K562 (cell line): ENCODE measurements at regions not wholly inside any gene's neighbourhood (a gene's known extent, or its start where the extent isn't known, plus 50 kb on each side); places are given as distances from the start of the nearest gene placed in this dataset.

Experiments used
- ATAC-seq: fragments of 200-7000 bp; cut with Tn5 transposase; 3 replicates; pipeline ENCODE4 v1.9.1; 2020; ENCODE audit warnings: moderate library complexity
- BruUV-seq: library from RNA; stranded (reverse); fragments of 400-500 nt; replicated peaks from 2 replicates; lab custom pipeline; 2021; lab: Mats Ljungman, UMichigan
- CTCF ChIA-PET: fragments of 300-600 bp; formaldehyde crosslinking; extraction: SDS; loops from one replicate; lab custom pipeline; 2021; ENCODE audit warnings: low intra/inter-chr PET ratio; lab: Yijun Ruan, JAX
- POLR2A ChIA-PET: fragments of 300-600, 350-650 bp; sonication (Branson Sonifier 250); formaldehyde crosslinking; extraction: SDS; loops from one replicate; lab custom pipeline; 2021; ENCODE audit warnings: antibody characterized with exemption, inconsistent platforms; lab: Yijun Ruan, JAX
- DNase-seq, 4 experiments: peaks; one replicate each; pipeline versions ENCODE4 v3.0.0 to v3.0.0-alpha.2; 2011 to 2018; ENCODE audit warnings: low spot score in 3 of 4, mixed read lengths in 3 of 4; ENCODE audit errors: extremely low read depth in 1 of 4
- FAIRE-seq: peaks from 2 replicates; lab custom pipeline; 2011; peaks lifted over from hg19 to GRCh38; lab: Jason Lieb, UNC
- H2AFZ ChIP-seq: 2 replicates; pipeline ENCODE4 v1.6.0; 2011; ENCODE audit warnings: low read depth, low read length, control low read depth, inconsistent platforms
- H3K27ac ChIP-seq: fragments of 200-600 bp; 3 replicates; pipeline ENCODE4 v1.8.0; 2011; ENCODE audit warnings: low read depth, mild to moderate bottlenecking, control low read depth, inconsistent platforms, low read length, moderate library complexity, mixed read lengths; ENCODE audit errors: extremely low read depth
- H3K27me3 ChIP-seq, 2 experiments: fragments of 300-600 bp in 1 of 2; 2 replicates in 1 of 2; 3 replicates in 1 of 2; pipeline versions ENCODE4 v1.6.0 to v1.8.0; 2011; ENCODE audit warnings: inconsistent platforms in 2 of 2, low read length in 2 of 2, mild to moderate bottlenecking in 1 of 2, mixed read lengths in 1 of 2, moderate library complexity in 1 of 2; ENCODE audit not compliant: control insufficient read depth in 2 of 2, insufficient read depth in 2 of 2
- H3K36me3 ChIP-seq: fragments of 300-600 bp; 3 replicates; pipeline ENCODE4 v1.8.0; 2011; ENCODE audit warnings: mild to moderate bottlenecking, low read length, inconsistent platforms; ENCODE audit not compliant: control insufficient read depth, insufficient read depth
- H3K4me1 ChIP-seq, 2 experiments: fragments of 200-600 bp in 1 of 2; replicated peaks in 1 of 2; 2 replicates in 1 of 2; 3 replicates in 1 of 2; pipeline versions ENCODE4 v1.5.1 to v1.8.0; 2011; ENCODE audit warnings: inconsistent platforms in 2 of 2, low read length in 2 of 2, mild to moderate bottlenecking in 1 of 2, mixed read lengths in 1 of 2, moderate library complexity in 1 of 2; ENCODE audit not compliant: control insufficient read depth in 2 of 2, insufficient read depth in 2 of 2
- H3K4me2 ChIP-seq: 2 replicates; pipeline ENCODE4 v1.6.1; 2011; ENCODE audit warnings: low read length, control low read depth, inconsistent platforms, mixed read lengths; ENCODE audit not compliant: insufficient read depth
- H3K4me3 ChIP-seq: fragments of 200-600 bp; sonication (generic), shearing (Covaris generic); 2 replicates; pipeline ENCODE4 v1.5.1; 2016; ENCODE audit warnings: control low read depth, inconsistent platforms
- H3K79me2 ChIP-seq: fragments of 200-600 bp; 3 replicates; pipeline ENCODE4 v1.8.0; 2011; ENCODE audit warnings: low read length, inconsistent platforms; ENCODE audit not compliant: control insufficient read depth, insufficient read depth
- H3K9ac ChIP-seq, 2 experiments: 2 replicates each; pipeline versions ENCODE4 v1.6.0 to v1.6.1; 2011; ENCODE audit warnings: low read depth in 2 of 2, low read length in 2 of 2, control low read depth in 1 of 2, inconsistent platforms in 1 of 2, mild to moderate bottlenecking in 1 of 2, mixed read lengths in 1 of 2; ENCODE audit not compliant: insufficient read depth in 1 of 2
- H3K9me1 ChIP-seq: one replicate; pipeline ENCODE4 v1.6.0; 2011; ENCODE audit warnings: inconsistent platforms, mild to moderate bottlenecking, low read length, moderate library complexity; ENCODE audit not compliant: control insufficient read depth, insufficient read depth
- H3K9me3 ChIP-seq: replicated peaks from 2 replicates; pipeline ENCODE4 v1.5.1; 2011; ENCODE audit warnings: low read depth, low read length, inconsistent platforms; ENCODE audit not compliant: control insufficient read depth, insufficient read depth
- H4K20me1 ChIP-seq: replicated peaks from 2 replicates; pipeline ENCODE4 v1.6.1; 2011; ENCODE audit warnings: low read length, inconsistent platforms, mixed read lengths; ENCODE audit not compliant: control insufficient read depth, insufficient read depth
- BHLHE40 ChIP-seq: IDR thresholded peaks from 2 replicates; pipeline ENCODE4 v1.6.1; 2011; ENCODE audit warnings: low read length, improper control_type of control experiment
- HMG20A ChIP-seq: fragments of 450-650 bp; formaldehyde crosslinking; conservative IDR thresholded peaks from 2 replicates; pipeline ENCODE4 v1.4.0; 2020; ENCODE audit warnings: mild to moderate bottlenecking, mixed read lengths
- KLF6 ChIP-seq: fragments of 250-450 bp; sonication (Bioruptor Pico); IDR thresholded peaks from 2 replicates; pipeline ENCODE4 v1.4.0; 2020; ENCODE audit warnings: mild to moderate bottlenecking, moderate library complexity, borderline replicate concordance
- PHF21A ChIP-seq: fragments of 450-650 bp; IDR thresholded peaks from 2 replicates; pipeline ENCODE4 v1.6.1; 2017; ENCODE audit warnings: low read depth, borderline replicate concordance
- TCF3 ChIP-seq: sonication (generic); formaldehyde crosslinking; IDR thresholded peaks from 2 replicates; pipeline ENCODE4 v1.4.0; 2020; ENCODE audit warnings: mild to moderate bottlenecking, missing genetic modification reagents
- ZKSCAN1 ChIP-seq: fragments of 150-350 bp; IDR thresholded peaks from 2 replicates; pipeline ENCODE4 v1.6.1; 2016; ENCODE audit warnings: low read depth, low read length
- ZNF561 ChIP-seq: fragments of 450-650 bp; formaldehyde crosslinking; conservative IDR thresholded peaks from 2 replicates; pipeline ENCODE4 v1.4.0; 2020; ENCODE audit warnings: mild to moderate bottlenecking, moderate library complexity
- WGBS: fragments of 100-300 bp; shearing (Covaris generic); methylation state at CpG from one replicate; pipeline ENCODE4 v1.1.6; 2016; ENCODE audit warnings: low coverage, mixed read lengths; ENCODE audit not compliant: insufficient coverage; ENCODE audit errors: missing lambda C conversion rate; 5-methylcytosine and 5-hydroxymethylcytosine counted together
- in situ Hi-C: fragments of 300-500 bp; cut with MboI; formaldehyde crosslinking; loops from 4 replicates; pipeline ENCODE4 v1.15.0; 2018; ENCODE audit warnings: inconsistent platforms, mixed read lengths
- intact Hi-C: fragments of 100-400 bp; cut with micrococcal nuclease; formaldehyde crosslinking; loops from 2 replicates; pipeline ENCODE4 v1.14.2; 2022

- no peak for TF ChIP-seq ZKSCAN1
- TF ChIP-seq ZNF561: no peak
- TF ChIP-seq HMG20A (CRISPR knock-in tag): no peak
- no peak for TF ChIP-seq PHF21A
- TF ChIP-seq BHLHE40: no peak
- no peak for TF ChIP-seq KLF6 (CRISPR knock-in tag)
- no peak for TF ChIP-seq TCF3 (CRISPR knock-in tag)
- intact Hi-C loops (no loop called here), in situ Hi-C loops (no loop called here)
- Histone ChIP-seq H3K27ac (no peak overlapping the region), H3K9me3 (no peaks in the 10 kb centered on the region), H3K4me3 (no peak overlapping the region), H4K20me1 (no peaks in the 10 kb centered on the region), H3K79me2 (no peaks in the 10 kb centered on the region), H3K9ac (no peak overlapping the region), H3K36me3 (no peaks in the 10 kb centered on the region), H3K4me1 (no peaks in the 10 kb centered on the region), H3K4me2 (no peak overlapping the region), H2AFZ (no peak overlapping the region), H3K27me3 (peaks cover 0 to 3% of the 10 kb centered on the region in 2 experiments; a peak in 1 of 5 replicates), H3K9me1 (no peaks in the 10 kb centered on the region)
- ATAC-seq: no peak
- ChIA-PET CTCF (no interaction called here), POLR2A (no interaction called here)
- no peak for FAIRE-seq
- no TSS peak for BruUV-seq
- whole genome bisulfite sequencing: 0% methylated on average over 5 of the region's 5 CpGs
- DNase-seq: no peak
Observed at GRCh38 chr3:188104050-188104449, 49.9 kb upstream of the LPP start.
